ENCODE measurements at regions not wholly inside any gene's neighbourhood (a gene's known extent, or its start where the extent isn't known, plus 50 kb on each side); places are given as distances from the start of the nearest gene placed in this dataset.

GRCh38 chr2:193966590-193966989 is 1690.4 kb upstream of the SLC39A10 start:
- TF ChIP-seq CTCF (conservative IDR thresholded peaks at IDR 0.05; ENCODE audit: low read depth, low read length), result no peak
- H3K4me3 ChIP-seq (ENCODE audit: low read depth, low read length), result no peak overlapping the region
- peak; percentile 49 for DNase-seq (ENCODE audit: low read depth)

- no peak for DNase-seq (ENCODE audit: low read depth)
- no peak overlapping the region for H3K4me3 ChIP-seq (ENCODE audit: low read depth, low read length)
- no peak for TF ChIP-seq CTCF (conservative IDR thresholded peaks at IDR 0.05; ENCODE audit: low read depth, low read length)
Measured at GRCh38 chr2:193965263-193965662, 1691.8 kb upstream of the SLC39A10 start.

- no peak overlapping the region for H3K4me3 ChIP-seq (ENCODE audit: low read depth, low read length)
- TF ChIP-seq CTCF (conservative IDR thresholded peaks at IDR 0.05; ENCODE audit: low read depth, low read length), result peak; percentile 71
- DNase-seq (ENCODE audit: low read depth), result no peak
Measured at GRCh38 chr2:193963472-193964119, 1693.4 kb upstream of the SLC39A10 start.

GRCh38 chr2:193946806-193947205 is 1710.2 kb upstream of the SLC39A10 start:
- no peak overlapping the region for H3K4me3 ChIP-seq (ENCODE audit: low read depth, low read length)
- no peak for TF ChIP-seq CTCF (conservative IDR thresholded peaks at IDR 0.05; ENCODE audit: low read depth, low read length)
- no peak for DNase-seq (ENCODE audit: low read depth)

- no peak overlapping the region for H3K4me3 ChIP-seq (ENCODE audit: low read depth, low read length)
- no peak for DNase-seq (ENCODE audit: low read depth)
- no peak for TF ChIP-seq CTCF (conservative IDR thresholded peaks at IDR 0.05; ENCODE audit: low read depth, low read length)
Measured at GRCh38 chr2:193943406-193943960, 1713.5 kb upstream of the SLC39A10 start.

- no peak for DNase-seq (ENCODE audit: low read depth)
- H3K4me3 ChIP-seq (ENCODE audit: low read depth, low read length), result no peak overlapping the region
- no peak for TF ChIP-seq CTCF (conservative IDR thresholded peaks at IDR 0.05; ENCODE audit: low read depth, low read length)
Measured at GRCh38 chr2:193935114-193935513, 1721.9 kb upstream of the SLC39A10 start.

- H3K4me3 ChIP-seq (ENCODE audit: low read depth, low read length), result no peak overlapping the region
- no peak for DNase-seq (ENCODE audit: low read depth)
- no peak for TF ChIP-seq CTCF (conservative IDR thresholded peaks at IDR 0.05; ENCODE audit: low read depth, low read length)
Measured at GRCh38 chr2:193929131-193929530, 1727.9 kb upstream of the SLC39A10 start.
